ENCODE measurements at regions not wholly inside any gene's neighbourhood (a gene's known extent, or its start where the extent isn't known, plus 50 kb on each side); places are given as distances from the start of the nearest gene placed in this dataset.

- DNase-seq (ENCODE audit: low spot score) = no peak
Measured at GRCh38 chr21:43317254-43317748, 109.6 kb downstream of the SIK1 start.

GRCh38 chr21:43316156-43316845 is 110.6 kb downstream of the SIK1 start:
- DNase-seq (ENCODE audit: low spot score) = no peak

- no peak for DNase-seq (ENCODE audit: low spot score)
Measured at GRCh38 chr21:43315244-43316137, 111.4 kb downstream of the SIK1 start.

GRCh38 chr21:43313939-43314405 is 113.0 kb downstream of the SIK1 start:
- no peak for DNase-seq (ENCODE audit: low spot score)

GRCh38 chr21:43313221-43313938 is 113.6 kb downstream of the SIK1 start:
- no peak for DNase-seq (ENCODE audit: low spot score)

- DNase-seq (ENCODE audit: low spot score) = peak; percentile 53
Measured at GRCh38 chr21:43312751-43313169, 114.2 kb downstream of the SIK1 start.

- DNase-seq (ENCODE audit: low spot score) = no peak
Measured at GRCh38 chr21:43312011-43312410, 114.9 kb downstream of the SIK1 start.

GRCh38 chr21:43311301-43311817 is 115.6 kb downstream of the SIK1 start:
- DNase-seq (ENCODE audit: low spot score) = peak; percentile 59

- DNase-seq (ENCODE audit: low spot score) = no peak
Measured at GRCh38 chr21:43308815-43309283, 118.1 kb downstream of the SIK1 start.

GRCh38 chr21:43308101-43308814 is 118.7 kb downstream of the SIK1 start:
- DNase-seq (ENCODE audit: low spot score) = no peak

GRCh38 chr21:43307677-43308070 is 119.3 kb downstream of the SIK1 start:
- DNase-seq (ENCODE audit: low spot score) = no peak

- DNase-seq (ENCODE audit: low spot score) = peak; percentile 53
Measured at GRCh38 chr21:43306911-43307676, 119.8 kb downstream of the SIK1 start.

GRCh38 chr21:43306391-43306790 is 120.5 kb downstream of the SIK1 start:
- no peak for DNase-seq (ENCODE audit: low spot score)

- DNase-seq (ENCODE audit: low spot score) = no peak
Measured at GRCh38 chr21:43305811-43306311, 121.1 kb downstream of the SIK1 start.

- DNase-seq (ENCODE audit: low spot score) = no peak
Measured at GRCh38 chr21:43305336-43305665, 121.6 kb downstream of the SIK1 start.

- DNase-seq (ENCODE audit: low spot score) = no peak
Measured at GRCh38 chr21:43304621-43305335, 122.2 kb downstream of the SIK1 start.

GRCh38 chr21:43304206-43304605 is 122.7 kb downstream of the SIK1 start:
- DNase-seq (ENCODE audit: low spot score) = no peak

GRCh38 chr21:43303275-43304178 is 123.4 kb downstream of the SIK1 start:
- DNase-seq (ENCODE audit: low spot score) = no peak

- no peak for DNase-seq (ENCODE audit: low spot score)
Measured at GRCh38 chr21:43302769-43303168, 124.2 kb downstream of the SIK1 start.

Data from HuH-7.5 (cell line).